ENCODE measurements at regions not wholly inside any gene's neighbourhood (a gene's known extent, or its start where the extent isn't known, plus 50 kb on each side); places are given as distances from the start of the nearest gene placed in this dataset.

GRCh38 chr6:119436583-119436982 lies 87.0 kb upstream of the MAN1A1 start:
- TF ChIP-seq CTCF (tag by site-specific recombination; IDR thresholded peaks at IDR 0.05) = no peak
- no peak for TF ChIP-seq ZNF639 (tag by site-specific recombination; IDR thresholded peaks at IDR 0.05)
- no peak for TF ChIP-seq ZBTB7A (tag by site-specific recombination; IDR thresholded peaks at IDR 0.05; ENCODE audit: low read depth)
- TF ChIP-seq ZFP3 (tag by site-specific recombination; IDR thresholded peaks at IDR 0.05; ENCODE audit: low read depth) = no peak
- no peak for TF ChIP-seq BCL11A (tag by site-specific recombination; IDR thresholded peaks at IDR 0.05; ENCODE audit: low read depth)
- no peak for TF ChIP-seq ZNF785 (tag by site-specific recombination; IDR thresholded peaks at IDR 0.05)
- TF ChIP-seq ZNF548 (tag by site-specific recombination; IDR thresholded peaks at IDR 0.05) = no peak
- TF ChIP-seq REST (tag by site-specific recombination; IDR thresholded peaks at IDR 0.05) = no peak
- TF ChIP-seq ZBTB1 (tag by site-specific recombination; IDR thresholded peaks at IDR 0.05) = no peak
- TF ChIP-seq MYNN (tag by site-specific recombination; IDR thresholded peaks at IDR 0.05; ENCODE audit: borderline replicate concordance) = no peak
- no peak for TF ChIP-seq ZNF473 (tag by site-specific recombination; IDR thresholded peaks at IDR 0.05)
- TF ChIP-seq ZNF510 (tag by site-specific recombination; IDR thresholded peaks at IDR 0.05; ENCODE audit: insufficient replicate concordance) = no peak
- TF ChIP-seq KLF1 (tag by site-specific recombination; IDR thresholded peaks at IDR 0.05) = no peak

Data from HEK293 (cell line).